NCI-H1092 treated with DMSO at 0.1 percent for 48 hours (cell line): ENCODE measurements at regions not wholly inside any gene's neighbourhood (a gene's known extent, or its start where the extent isn't known, plus 50 kb on each side); places are given as distances from the start of the nearest gene placed in this dataset.
"Not testable (repeated sequence)": the region's sequence is repeated elsewhere in the genome, so short reads cannot be mapped to it uniquely, and the experiment has no call there.

ENCODE experiments used
- DNase-seq: peaks from one replicate; lab custom pipeline; 2025; lab: John Stamatoyannopoulos, UW

DNA sequence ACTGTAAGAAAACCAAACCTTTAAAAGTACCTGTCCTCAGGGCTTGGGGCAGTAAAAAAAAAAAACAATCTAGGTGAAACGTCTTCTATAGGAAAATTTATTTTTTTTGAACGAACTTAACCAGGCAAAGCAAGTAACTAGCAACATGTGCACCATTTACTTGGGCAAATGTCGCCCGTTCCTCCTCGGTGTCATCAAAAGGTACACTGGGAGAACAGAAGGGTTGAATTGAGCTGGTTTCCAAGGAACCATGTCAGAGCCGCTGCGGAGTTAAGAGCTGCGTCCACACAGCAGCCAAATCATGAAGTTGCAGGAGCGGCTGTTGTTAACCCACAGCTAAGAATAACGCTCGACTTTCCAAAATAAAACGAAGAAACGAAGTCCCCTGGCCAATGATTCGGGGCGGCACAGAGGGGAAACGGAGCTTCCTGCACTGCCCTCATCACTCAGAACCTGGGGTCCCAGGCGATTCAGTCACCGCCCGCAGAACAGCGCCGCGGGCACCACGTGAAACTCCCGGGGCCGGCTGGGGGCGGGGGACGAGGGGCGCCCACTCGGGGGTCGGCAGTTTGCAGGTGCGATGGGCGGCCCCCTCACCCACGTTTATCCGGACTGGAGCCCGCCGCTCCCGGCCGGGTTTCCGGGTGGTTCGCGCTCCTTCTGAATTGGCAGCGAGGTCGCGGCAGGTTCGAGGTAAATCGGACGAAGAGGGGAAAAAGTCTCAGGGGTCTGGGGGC is 53.6 kb upstream of the PLGLB1 start:
- DNase-seq, result not testable (repeated sequence)

DNA sequence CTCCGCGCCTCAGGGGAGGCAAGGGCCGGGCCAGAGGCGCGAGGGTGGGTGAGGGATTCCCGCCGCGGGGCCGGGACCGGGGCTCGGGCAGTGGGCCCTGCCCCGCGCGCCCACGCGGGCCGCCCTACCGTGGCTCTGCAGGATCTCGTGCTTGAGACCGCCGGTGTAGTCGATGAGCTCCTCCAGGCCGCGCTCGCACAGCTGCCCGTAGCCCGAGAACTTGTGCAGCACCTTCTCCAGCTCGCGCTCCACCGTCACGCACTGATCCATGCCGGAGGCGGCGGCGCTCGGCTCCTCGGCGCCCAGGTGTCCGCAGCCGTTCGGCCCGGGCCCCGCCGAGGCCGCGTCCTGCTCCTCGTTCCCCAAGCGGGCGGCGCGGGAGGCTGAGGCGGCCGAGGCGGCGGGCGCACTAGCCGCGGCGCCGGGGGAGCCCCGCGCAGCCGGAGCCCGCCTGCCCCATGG is 54.2 kb upstream of the PLGLB1 start:
- not testable (repeated sequence) for DNase-seq

DNA sequence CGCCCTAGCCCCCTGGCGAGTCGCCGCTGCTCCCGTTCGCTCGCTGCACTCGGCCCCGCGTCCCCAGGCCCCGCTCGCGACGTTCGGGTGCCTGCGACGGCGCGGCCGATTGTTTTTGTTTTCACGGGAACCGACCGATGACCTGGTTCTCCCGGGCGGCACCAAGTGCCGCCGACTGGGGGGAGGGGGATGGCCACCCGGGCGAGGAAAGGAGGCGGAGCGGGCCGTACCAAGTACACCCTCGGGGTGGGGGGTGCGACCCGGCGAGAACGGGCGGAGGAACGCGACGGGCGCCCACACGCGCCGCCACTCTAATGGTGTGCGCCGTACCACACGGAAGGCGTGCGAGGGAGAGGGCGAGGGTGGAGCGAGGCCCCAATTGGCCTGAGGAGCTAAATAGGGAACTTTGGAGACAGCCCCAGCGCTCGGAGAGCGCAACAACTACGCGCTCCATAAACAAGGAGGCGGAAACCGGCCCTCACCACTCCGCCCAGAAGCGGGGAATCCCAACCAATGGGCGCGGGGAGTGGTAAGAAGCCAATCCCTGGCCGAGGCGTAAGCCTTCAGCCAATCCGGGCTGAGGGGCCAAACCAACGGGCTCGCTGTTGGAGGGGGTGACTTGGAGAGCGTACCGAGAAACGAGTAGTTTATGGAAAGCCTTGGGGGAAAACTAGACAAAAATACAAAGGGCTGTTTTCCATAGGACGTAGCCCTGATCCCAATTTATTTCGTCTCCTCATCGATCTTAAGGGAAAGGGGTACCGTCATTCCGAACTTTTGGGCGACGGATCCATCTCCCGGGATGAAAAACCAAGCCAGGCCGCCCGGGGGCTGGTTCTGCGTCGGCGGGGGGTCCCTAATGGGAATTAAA is 54.8 kb upstream of the PLGLB1 start:
- not testable (repeated sequence) for DNase-seq

DNA sequence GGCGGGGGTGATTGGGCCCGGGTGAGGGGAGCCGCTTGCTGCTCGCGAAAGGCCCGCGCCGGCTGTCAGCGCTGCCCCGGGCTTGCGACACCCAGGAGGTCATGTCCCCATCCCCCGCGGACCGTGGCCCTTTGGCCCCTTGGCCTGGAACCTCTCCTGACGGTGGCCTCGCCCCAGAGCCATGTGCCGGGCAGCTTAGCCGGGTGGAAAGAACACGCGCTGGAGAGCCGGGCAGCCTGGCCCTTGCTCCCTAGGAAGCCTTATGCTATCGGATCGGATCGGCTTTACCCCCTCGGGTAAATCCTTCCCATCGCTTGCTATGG is 55.4 kb upstream of the PLGLB1 start:
- DNase-seq, result not testable (repeated sequence)

DNA sequence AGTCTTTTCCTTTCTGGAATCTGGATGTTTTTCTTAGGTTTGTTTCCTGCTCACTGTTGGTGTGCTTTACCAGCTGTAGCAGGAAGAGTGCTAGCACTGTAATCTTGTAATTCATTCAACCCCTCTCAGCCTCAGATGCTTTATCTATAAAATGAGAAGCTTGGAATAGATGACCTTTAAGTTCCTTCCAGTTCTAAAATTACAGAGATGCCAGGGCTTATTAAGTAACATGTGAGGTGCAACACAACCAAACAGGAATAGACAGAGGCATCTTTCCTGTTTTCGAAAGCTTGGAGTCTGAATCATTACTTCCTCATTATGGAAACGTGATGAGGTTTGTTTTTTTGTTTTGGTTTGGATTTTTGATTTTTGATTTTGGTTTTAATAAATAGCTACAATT is 60.1 kb upstream of the PLGLB1 start:
- DNase-seq, result not testable (repeated sequence)

DNA sequence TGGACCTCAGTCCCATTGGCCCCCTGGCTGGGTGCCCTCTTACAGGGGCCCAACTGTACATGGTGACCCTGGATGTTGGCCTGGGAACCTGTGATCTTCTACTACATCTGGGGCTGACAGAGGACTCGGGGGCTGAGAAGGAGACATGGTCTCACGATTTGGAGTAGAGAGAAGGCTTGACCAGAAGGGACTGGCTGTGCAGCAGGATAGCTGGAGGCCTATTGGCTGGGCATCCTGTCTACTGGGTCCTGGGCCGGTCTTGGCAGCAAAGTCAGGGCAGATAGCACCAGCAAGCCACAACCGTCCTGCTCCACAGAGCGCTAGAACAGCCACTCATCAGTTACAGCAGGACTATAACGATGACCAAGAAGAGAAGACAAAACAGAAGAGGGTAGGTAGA is 66.4 kb upstream of the PLGLB1 start:
- DNase-seq, result not testable (repeated sequence)

DNA sequence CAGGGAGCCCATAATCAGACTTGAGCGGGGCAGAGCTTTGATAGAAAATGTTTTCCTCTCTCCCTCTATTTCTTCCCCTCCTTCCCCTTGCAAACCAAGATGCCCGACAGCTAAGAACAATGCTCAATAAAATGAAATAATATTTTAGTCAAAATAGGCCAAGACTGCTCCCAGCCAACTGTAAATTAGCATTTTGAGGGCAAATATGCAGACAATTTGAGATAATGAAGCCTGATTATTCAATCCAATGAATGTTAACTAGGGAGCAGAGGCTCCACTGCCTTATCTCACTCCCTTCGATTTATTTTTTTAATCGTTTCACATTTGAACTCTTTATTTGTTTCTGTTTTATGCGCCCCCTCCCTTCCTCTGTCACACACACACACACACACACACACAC is 67.8 kb upstream of the PLGLB1 start:
- not testable (repeated sequence) for DNase-seq

DNA sequence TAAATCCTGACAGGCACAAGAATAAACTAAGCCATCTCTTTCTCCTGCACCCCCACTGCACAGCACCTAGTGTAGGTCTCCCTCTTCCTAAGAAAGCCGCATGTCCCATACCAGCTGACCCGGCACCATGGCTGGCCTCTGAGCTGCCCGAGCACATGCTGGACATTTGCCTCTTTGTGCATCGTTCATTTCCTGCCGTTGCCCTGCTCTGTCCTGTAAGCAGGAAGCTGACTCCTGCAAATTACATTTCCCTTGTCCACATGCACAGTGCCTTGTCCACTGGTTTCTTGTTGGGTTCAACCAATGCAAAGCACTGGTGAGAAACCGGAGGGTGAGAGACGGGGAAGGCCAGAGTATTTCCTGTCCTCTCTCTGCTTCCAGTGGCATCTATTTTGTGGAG is 71.6 kb upstream of the PLGLB1 start:
- not testable (repeated sequence) for DNase-seq

DNA sequence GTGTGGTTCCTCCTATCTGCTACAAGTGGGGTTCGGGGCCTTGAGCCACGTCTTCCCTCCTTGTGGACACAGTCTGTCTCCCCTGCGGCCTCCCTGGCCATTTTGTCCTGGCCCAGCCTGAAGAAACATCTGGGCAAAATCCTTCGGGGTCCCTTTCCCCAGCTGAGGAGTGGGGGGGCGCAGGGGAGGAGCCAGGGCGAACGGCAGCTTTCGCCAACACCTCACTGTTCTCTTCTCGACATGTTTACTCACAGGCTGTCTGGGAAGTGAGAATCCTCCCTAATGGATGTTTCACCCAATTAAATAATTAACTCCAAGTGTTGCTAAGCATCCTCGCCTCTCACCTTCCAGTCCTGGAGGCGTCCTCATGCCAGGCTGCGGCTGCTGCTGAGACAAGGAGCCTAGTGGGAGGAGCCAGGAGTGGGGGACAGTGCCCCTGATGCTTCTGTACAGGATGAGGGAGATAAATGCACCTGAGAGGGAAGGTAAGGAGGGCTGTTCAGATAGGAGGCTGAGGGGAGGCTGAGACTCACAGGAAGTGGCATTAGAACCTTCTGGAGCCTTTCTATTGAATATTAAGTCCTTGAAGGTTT is 72.4 kb upstream of the PLGLB1 start:
- DNase-seq, result not testable (repeated sequence)

DNA sequence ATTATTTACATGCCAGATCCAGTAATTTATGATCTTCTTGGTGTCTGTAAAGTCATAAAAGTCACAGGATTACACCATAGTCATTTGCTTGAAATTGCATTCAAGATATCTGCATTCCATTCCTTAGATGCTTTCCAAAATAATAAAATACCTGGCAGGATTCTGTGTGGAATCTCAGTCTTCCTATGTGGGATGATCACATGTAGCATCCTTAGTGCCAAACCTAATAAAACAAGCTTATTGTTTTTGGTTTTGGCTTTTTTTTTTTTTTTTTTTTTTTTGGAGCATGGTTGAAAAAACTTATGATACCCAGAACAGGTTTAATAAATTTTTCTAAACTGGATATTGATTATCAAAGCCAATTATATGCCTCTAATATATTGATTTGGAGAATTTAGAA is 74.2 kb upstream of the PLGLB1 start:
- DNase-seq, result not testable (repeated sequence)

DNA sequence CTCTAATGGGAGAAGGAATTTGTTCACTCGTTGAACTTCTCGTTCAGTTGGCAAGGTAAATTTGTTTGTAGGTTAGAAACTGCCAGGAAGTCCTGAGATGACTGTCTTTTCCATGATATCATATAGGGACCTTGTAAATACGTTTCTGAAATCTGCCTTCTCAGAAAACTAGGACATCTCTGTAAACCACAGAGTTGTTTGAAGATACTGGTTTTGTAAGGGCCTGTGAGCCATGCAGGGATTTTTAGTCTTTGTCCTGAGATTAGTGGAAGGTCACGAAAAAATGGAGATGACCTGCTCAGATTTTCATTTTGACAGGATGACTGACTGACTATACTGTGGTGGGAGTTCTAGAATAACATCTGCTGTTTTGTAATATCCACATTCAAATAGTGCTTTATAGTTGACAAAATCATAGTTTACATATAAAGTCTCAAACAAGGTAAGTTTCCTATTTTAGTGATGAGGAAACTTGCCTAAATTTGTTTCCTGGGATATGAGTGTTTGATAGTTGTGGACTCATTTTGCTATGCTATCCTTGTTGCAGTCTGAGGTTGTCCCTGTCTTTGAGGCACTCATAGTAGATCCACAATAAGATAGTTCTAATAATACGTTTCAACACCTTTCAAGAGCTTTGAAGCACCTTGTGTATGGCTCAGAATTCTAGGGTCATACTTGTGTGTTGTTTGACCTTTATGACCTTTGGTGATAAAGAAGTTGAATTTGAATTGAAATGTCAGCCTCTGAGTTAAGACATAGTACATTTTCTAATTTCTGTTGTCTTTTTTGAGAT is 107.3 kb upstream of the PLGLB1 start:
- DNase-seq, result not testable (repeated sequence)

DNA sequence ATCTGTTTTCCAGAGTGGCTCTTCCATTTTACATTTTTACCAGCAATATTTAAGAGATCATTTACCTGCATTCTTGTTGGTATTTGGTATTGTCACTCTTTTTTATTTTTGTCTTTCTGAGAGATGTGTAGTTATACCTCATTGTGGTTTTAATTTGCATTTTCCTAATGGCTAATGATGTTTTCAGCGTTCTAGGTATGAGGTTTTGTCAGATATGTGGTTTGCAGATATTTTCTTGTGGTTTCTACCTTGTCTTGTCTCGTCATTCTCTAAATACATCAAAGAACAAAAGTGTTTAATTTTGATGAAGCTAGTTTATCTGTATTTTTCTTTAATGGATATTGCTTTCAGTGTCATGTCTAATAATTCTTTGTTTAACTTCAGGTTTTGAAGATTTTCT is 110.9 kb upstream of the PLGLB1 start:
- DNase-seq, result not testable (repeated sequence)

DNA sequence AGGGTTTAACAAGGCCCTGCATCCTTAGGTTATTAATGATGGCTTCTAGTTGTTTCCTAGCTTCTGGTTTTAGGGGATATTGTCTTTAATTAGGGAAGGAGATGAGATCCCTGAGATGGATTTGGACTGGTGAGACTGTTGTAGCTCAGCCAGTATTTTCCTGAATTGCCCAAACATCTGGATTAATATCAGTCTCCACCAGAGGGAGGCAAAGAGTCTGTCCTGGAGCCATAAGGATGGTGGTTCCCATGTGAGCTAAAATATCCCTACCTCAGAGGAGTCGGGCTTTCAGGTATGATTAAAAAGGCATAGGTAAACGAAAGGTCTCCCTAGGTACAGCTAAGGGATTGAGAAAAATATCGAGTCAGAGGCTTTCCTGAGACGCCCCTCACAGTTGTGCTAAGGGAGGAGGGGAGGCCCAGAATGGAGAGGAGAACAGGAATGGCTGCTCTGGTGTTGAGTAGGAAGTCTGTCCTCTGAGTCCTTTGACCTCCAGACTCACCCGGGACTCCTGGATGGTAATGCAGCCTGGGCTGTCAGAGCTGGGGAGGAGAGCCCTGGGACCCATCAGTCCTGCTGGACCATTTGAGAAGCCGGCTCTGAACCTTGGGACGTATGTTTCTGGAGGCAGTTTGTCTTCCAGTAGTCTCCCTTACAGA is 130.3 kb upstream of the PLGLB1 start:
- DNase-seq, result not testable (repeated sequence)

DNA sequence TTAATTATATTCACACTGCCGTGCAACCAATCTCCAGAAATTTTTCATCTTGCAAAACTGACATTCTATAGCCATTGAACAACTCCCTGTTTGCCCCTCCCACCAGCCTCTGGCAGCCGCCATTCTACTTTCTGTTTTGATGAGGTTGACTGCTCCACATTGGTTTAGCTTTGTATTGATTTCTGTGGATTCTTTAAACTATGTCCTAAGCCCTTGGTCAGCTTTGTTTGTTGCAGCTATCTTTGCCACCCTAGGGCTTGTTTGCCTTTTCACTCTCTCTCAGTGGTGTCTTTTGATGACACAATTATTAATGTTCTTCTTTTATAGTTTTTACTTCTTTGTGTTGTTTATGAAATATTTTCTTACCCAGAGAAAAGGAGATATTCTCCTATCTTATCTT is 152.8 kb upstream of the PLGLB1 start:
- not testable (repeated sequence) for DNase-seq

DNA sequence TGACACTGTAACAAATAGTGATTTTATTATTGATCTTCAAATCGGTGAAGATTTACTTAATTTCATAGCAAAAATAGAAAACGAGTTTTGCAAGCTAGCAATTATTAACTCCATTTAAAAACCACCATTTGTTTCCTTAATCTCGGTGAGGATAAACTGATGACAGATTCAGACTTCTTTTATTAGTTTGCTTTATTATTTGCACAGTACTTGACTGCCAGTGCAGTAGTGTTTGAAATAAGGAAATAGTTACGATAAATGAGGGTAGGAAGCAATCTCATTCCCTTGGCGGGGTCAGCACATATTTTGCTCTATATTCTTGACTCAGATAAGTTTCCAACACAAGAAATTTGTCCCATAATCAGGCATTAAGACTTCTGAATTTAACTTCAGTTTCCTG is 161.7 kb upstream of the PLGLB1 start:
- DNase-seq, result not testable (repeated sequence)

DNA sequence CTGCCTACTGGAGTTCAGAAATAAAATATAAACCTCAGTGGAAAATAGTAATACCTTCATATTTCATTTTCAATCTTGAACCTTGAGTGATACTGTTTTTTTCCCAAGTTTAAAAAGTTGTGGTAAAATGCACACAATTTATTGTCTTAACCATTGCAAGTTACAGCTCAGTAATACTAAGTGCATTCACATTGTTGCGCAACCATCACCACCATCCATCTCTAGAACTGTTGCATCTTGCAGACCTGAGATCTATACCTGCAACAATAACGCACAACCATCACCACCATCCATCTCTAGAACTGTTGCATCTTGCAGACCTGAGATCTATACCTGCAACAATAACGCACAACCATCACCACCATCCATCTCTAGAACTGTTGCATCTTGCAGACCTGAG is 162.6 kb upstream of the PLGLB1 start:
- not testable (repeated sequence) for DNase-seq

DNA sequence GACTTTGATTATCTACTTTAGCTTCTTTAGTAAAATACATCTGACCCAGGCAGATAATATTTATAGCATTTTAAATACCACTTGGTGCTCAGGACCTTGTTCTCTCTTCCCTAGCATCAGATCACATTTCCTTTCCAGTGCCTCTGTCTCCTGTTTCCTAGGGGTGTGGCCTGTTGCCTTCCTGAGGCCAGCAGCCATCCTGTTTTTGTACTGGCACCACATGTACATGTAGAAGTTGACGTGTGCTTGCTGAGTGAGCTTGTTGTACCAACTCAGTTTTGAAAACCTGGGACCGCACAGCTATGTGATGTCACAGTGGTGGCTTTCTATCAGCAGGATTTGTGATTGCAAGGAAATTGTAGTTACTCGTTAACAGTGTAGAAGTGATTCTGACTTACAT is 167.6 kb upstream of the PLGLB1 start:
- not testable (repeated sequence) for DNase-seq

DNA sequence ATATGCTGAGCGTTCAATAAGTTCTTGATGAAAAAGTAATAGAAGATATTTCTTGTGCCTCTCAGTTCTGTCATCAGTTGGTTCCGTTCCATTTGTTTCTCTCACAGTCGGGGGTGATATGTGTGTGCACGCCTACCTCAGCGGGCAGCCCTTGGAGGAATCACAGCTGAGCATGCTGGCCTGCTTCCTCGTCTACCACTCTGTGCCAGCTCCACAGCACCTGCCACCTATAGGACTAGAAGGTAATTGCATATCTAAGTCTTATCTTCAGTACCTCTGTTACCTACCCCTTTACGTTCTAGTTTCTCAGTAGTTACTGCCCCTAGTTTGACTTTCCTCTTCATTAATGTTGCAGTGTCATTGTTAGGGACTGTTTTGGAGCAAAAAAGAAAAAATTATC is 171.7 kb upstream of the PLGLB1 start:
- peak; percentile 3 for DNase-seq

DNA sequence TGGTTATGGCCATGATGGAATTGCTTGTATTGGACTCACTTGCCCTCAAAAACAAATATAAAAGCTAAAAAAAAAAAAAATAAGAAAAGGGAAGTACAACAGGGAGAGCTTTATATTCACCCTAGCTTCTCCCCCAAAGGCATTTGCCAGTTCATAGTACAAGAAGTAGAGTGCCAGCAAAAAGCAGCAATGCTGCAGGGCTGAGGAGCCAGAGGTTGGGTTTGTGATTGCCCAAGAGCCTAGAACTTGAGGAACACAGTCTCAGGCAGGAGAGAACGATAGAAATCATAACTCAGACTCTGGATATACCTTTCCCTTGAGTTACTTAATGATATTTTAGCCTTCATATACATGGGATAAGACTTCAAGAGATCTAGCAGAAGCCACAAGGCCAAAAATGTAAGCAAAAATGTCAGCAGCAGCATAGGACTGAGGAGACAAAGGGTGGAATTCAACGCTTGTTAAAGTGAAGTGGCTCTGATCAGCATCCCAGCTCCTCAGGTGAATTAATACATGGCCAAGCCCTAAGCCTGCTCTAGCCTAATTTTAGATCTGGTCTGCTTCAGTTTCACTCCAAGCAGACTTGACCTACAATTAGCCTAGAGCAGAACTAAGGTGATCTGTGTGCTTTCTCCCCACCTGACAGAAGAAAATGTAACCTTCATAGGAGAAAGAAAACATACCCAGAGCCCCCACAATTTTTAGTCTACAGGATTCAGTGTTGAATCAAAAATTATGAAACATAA is 172.8 kb upstream of the PLGLB1 start:
- DNase-seq, result not testable (repeated sequence)

DNA sequence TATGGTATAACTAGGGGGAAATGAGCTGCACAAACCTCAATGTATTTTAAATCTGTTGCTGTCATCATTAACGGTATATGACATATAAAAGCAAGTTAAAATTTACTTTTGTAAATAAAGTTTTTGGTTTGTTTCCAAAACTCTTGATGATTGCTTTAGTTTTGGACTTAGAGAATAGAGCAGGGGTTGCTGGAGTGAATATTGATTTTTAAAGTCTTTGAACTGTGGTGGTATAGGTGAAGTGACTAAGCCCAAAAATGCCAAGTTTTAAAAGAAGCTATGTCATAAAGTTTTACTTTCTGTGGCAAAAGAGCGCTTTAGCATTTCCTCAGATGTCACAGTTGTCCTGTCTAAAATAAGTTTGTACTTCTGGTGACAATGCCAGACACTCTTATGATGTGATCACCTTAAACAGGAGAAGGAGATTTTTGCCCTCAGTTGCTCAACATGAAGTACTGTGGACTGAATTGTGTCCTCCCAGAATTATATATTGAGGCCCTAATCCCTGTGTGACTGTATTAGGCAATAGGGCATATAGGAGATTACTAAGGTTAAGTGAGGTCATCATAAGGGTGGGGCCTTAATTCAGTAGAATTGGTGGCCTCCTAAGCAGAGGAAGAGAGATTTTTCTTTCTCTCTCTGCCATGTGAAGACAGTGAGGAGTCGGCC is 175.2 kb upstream of the PLGLB1 start:
- not testable (repeated sequence) for DNase-seq
